ENCODE measurements at regions not wholly inside any gene's neighbourhood (a gene's known extent, or its start where the extent isn't known, plus 50 kb on each side); places are given as distances from the start of the nearest gene placed in this dataset.
A peak's percentile ranks its signal among the peaks of the same experiment; 100 is the strongest.

DNA sequence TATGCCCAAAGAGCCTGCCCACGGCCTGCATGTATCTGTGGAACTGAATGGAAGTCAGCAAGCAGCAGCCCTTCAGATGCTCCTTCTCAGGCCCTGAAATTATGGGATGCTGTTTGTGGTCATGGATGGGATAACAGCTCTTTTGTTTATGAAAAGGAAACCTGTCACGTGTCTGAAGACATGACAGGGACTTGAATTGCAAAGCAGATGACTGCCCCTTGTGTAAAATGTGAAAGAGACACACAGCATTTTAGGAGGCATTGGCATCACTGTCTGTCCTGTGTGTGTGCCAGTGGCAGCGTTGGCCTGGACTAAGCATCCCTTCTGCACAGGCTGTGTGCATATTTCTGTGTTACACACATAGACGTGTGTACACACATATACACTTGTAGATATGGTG lies 192.1 kb downstream of the VRK1 start:
- DNase-seq (ENCODE audit: low spot score in 2 of 2) (no peak), ATAC-seq (replicated peaks; ENCODE audit: extremely low read depth, poor library complexity, severe bottlenecking) (no peak)
- H3K9me3 Mint-ChIP-seq, result no peaks in the 10 kb centered on the region
- H3K4me1 Mint-ChIP-seq, result peaks cover 17% of the 10 kb centered on the region
- no peak overlapping the region for H3K4me3 Mint-ChIP-seq
- H3K36me3 Mint-ChIP-seq (ENCODE audit: insufficient read depth), result peaks cover 2% of the 10 kb centered on the region
- H3K27ac Mint-ChIP-seq (ENCODE audit: low read depth), result no peak overlapping the region
- H3K27me3 Mint-ChIP-seq, result peaks cover 22% of the 10 kb centered on the region

DNA sequence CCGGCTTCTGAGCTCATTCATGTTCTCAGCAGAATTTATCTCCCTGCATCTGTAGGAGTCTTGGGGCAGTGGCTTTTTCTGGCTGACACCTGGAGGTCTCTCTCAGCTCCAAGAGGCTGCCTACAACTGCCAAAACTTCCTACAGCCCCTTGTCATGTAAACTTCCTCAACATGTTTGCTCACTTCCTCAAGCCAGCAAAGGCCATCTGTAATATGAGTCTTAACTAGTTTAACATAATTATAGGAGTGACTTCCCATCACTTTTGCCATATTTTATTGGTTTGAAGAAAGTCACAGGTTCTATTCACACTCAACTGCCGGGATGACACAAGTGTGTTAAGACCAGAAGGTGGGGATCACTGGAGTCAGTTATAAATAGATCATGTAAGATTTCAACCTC lies 194.0 kb downstream of the VRK1 start:
- Mint-ChIP-seq H3K4me3 (no peak overlapping the region), H3K4me1 (peaks cover 12% of the 10 kb centered on the region), H3K9me3 (no peaks in the 10 kb centered on the region), H3K36me3 (ENCODE audit: insufficient read depth) (peaks cover 2% of the 10 kb centered on the region), H3K27me3 (peaks cover 41% of the 10 kb centered on the region), H3K27ac (ENCODE audit: low read depth) (no peak overlapping the region)
- DNase-seq (ENCODE audit: low spot score in 2 of 2), result no peak
- ATAC-seq (replicated peaks; ENCODE audit: extremely low read depth, poor library complexity, severe bottlenecking), result no peak

DNA sequence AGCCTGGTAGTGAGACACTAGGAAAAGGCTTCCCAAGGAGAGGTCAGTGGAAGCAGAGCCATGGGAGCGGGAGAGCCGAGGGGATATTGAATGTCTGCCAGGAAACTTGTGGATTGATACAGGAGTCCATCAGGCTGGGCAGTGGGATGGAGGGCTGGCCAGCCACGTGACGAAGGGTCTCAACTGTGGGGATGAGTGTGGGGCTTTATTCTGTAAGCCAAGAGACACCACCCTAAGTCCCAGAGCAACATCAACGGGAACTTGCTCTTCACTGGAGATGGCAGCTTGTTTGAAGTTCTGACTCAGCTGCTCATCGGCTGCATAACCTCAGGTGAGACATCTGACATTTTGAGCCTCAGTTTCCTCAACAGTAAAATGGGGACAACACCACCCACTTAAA lies 197.8 kb downstream of the VRK1 start:
- peaks cover 4% of the 10 kb centered on the region for H3K36me3 Mint-ChIP-seq (ENCODE audit: insufficient read depth)
- H3K9me3 Mint-ChIP-seq, result no peaks in the 10 kb centered on the region
- ATAC-seq (replicated peaks; ENCODE audit: extremely low read depth, poor library complexity, severe bottlenecking), result no peak
- DNase-seq (ENCODE audit: low spot score in 2 of 2), result no peak
- no peak overlapping the region for H3K27ac Mint-ChIP-seq (ENCODE audit: low read depth)
- no peaks in the 10 kb centered on the region for H3K4me1 Mint-ChIP-seq
- no peak overlapping the region for H3K4me3 Mint-ChIP-seq
- peaks cover 42% of the 10 kb centered on the region for H3K27me3 Mint-ChIP-seq

DNA sequence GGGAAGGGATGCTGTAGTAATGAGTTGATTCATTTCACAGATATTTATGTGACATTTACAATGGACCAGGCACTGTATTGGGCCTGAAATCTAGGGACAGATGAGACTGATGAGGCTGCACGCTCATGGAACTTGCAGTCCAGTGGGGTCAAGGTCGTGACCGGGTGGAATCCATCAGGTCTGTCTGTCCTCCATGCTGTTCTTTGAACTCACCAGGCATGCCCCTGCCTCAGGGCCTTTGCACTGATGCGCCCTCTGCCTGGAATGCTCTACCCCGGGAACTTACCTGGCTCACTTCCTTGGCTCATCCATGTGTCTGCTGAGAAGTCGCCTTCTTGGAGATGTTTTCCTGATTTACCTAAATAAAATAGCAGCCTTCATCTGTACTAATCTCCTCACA lies 200.1 kb downstream of the VRK1 start:
- Mint-ChIP-seq H3K36me3 (ENCODE audit: insufficient read depth) (peaks cover 4% of the 10 kb centered on the region), H3K9me3 (no peaks in the 10 kb centered on the region), H3K4me1 (no peaks in the 10 kb centered on the region), H3K27ac (ENCODE audit: low read depth) (no peak overlapping the region), H3K4me3 (no peak overlapping the region), H3K27me3 (peaks cover 40% of the 10 kb centered on the region)
- DNase-seq (ENCODE audit: low spot score in 2 of 2) (no peak), ATAC-seq (replicated peaks; ENCODE audit: extremely low read depth, poor library complexity, severe bottlenecking) (no peak)

DNA sequence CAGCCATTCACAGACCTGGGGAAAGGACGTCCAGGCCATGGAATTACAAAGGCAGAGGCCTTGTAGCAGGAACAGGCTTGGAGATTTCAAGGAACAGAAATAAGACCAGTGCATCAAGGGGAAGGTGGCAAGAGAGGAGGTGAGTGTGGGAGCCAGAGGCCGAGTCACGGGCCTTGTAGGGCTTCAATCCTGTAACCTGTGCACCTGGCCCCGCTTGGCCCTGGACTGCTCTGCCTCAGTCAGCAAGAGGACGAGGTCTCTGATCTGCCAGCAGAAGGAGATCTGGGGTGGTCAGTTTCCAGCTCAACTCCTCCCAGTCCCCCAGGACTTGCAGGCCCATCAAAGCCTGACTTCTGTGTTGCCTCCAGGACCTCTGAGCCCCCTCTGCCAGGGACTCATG lies 200.8 kb downstream of the VRK1 start:
- DNase-seq (ENCODE audit: low spot score in 2 of 2) (no peak), ATAC-seq (replicated peaks; ENCODE audit: extremely low read depth, poor library complexity, severe bottlenecking) (no peak)
- Mint-ChIP-seq H3K27me3 (peaks cover 33% of the 10 kb centered on the region), H3K4me1 (no peaks in the 10 kb centered on the region), H3K4me3 (no peak overlapping the region), H3K27ac (ENCODE audit: low read depth) (no peak overlapping the region), H3K36me3 (ENCODE audit: insufficient read depth) (peaks cover 4% of the 10 kb centered on the region), H3K9me3 (no peaks in the 10 kb centered on the region)

DNA sequence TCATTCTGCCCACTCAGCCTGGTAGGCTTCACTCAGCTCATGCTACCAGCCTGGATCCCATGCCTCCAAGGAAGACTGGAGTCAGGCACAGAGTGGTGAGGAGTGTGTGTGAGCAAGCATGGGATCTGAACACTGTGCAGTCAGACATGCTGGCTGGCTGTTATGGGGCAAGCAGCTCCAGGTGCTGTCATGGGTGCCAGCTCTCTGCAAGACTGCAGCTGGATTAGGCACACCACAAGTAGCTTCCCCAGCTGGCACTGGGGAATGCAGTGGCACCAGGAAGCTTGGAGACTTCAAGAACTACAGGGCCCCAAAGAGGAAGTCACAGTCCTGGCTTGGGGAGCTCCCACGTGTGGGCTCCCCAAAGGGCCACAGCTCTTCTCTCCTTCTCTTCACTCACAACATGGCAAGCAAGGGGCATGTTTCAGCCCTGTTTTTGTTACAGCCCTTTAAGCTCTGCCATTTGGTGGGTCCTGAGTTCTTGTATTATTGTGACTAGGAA lies 202.5 kb downstream of the VRK1 start:
- peaks cover 16% of the 10 kb centered on the region for H3K27me3 Mint-ChIP-seq
- no peaks in the 10 kb centered on the region for H3K4me1 Mint-ChIP-seq
- H3K4me3 Mint-ChIP-seq, result no peak overlapping the region
- H3K9me3 Mint-ChIP-seq, result no peaks in the 10 kb centered on the region
- DNase-seq (ENCODE audit: low spot score in 2 of 2), result no peak
- H3K36me3 Mint-ChIP-seq (ENCODE audit: insufficient read depth), result peaks cover 4% of the 10 kb centered on the region
- H3K27ac Mint-ChIP-seq (ENCODE audit: low read depth), result no peak overlapping the region
- ATAC-seq (replicated peaks; ENCODE audit: extremely low read depth, poor library complexity, severe bottlenecking), result no peak

DNA sequence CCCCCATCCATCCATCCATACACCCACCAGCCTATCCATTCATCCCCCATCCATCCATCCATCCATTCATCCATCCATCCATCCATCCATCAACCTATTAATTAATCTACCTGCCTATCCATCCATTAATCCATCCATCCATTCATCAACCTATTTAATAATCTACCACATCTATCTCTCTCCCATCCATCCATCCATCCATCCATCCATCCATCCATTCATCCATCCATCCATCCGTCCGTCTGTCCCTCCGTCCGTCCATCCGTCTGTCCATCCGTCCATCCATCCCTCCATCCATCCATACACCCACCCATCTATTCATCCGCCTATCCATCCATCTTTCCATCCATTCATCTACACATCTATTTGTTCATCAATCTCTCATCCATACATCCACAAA lies 205.3 kb downstream of the VRK1 start:
- Mint-ChIP-seq H3K36me3 (ENCODE audit: insufficient read depth) (peaks cover 4% of the 10 kb centered on the region), H3K4me3 (no peak overlapping the region), H3K27me3 (peaks cover 2% of the 10 kb centered on the region), H3K9me3 (no peaks in the 10 kb centered on the region), H3K27ac (ENCODE audit: low read depth) (no peak overlapping the region), H3K4me1 (no peaks in the 10 kb centered on the region)
- no peak for ATAC-seq (replicated peaks; ENCODE audit: extremely low read depth, poor library complexity, severe bottlenecking)
- no peak for DNase-seq (ENCODE audit: low spot score in 2 of 2)

DNA sequence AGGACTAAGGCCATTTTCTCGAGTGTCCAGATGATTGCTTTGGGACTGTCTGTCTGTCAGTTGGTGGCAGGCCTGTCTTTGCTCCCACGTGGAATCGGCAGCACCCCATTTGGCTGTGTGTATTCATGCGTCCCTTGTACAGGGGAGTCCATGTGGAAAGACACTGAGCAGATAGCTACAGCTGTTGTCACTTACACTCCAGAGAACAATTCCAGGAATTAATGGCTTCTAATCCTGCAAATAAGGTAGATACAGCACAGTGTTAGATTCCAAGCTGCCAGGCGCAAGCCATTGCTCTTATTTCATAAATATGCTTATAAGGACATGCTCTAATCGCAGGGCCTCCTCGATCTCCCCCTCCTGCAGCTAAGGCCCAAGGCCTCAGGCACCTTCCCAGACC lies 208.8 kb downstream of the VRK1 start:
- Mint-ChIP-seq H3K9me3 (no peaks in the 10 kb centered on the region), H3K27ac (ENCODE audit: low read depth) (no peak overlapping the region), H3K4me1 (no peaks in the 10 kb centered on the region), H3K36me3 (ENCODE audit: insufficient read depth) (peaks cover 4% of the 10 kb centered on the region), H3K27me3 (peaks cover 37% of the 10 kb centered on the region), H3K4me3 (no peak overlapping the region)
- no peak for DNase-seq (ENCODE audit: low spot score in 2 of 2)
- no peak for ATAC-seq (replicated peaks; ENCODE audit: extremely low read depth, poor library complexity, severe bottlenecking)

DNA sequence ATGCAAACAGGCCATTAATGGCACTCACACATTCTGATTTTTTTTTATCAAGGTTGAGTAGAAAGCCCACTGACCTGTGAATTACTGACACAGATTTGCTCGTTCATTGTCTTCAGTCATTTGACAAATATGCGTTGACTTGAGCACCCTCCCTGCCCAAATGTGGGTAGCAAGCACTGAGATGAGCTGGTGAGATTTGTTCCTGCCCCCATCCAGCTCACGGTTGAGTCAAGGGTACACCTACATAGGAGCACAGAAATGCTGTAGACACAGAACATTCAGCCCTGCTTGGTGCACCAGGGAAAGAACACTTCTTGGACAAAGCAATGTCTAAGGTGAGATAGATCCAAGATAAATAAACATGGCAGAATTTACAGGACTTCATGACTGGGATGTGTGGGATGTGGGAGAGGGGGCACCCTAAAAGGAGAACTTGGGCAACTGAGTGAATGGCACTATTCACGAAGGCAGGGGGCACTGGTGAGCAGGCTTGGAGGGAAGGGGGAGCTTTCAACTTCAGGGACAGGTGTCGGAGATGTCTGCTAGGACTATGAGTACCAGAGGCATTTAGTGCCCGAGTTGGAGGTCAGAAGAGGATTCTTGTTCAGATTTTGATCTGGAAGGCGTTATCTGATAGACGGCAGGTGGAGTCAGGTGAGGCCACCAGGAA lies 213.4 kb downstream of the VRK1 start:
- H3K36me3 Mint-ChIP-seq (ENCODE audit: insufficient read depth), result peaks cover 2% of the 10 kb centered on the region
- no peak for DNase-seq (ENCODE audit: low spot score in 2 of 2)
- H3K4me1 Mint-ChIP-seq, result no peaks in the 10 kb centered on the region
- no peak overlapping the region for H3K27ac Mint-ChIP-seq (ENCODE audit: low read depth)
- no peak overlapping the region for H3K4me3 Mint-ChIP-seq
- peaks cover 39% of the 10 kb centered on the region for H3K27me3 Mint-ChIP-seq
- no peak for ATAC-seq (replicated peaks; ENCODE audit: extremely low read depth, poor library complexity, severe bottlenecking)
- no peaks in the 10 kb centered on the region for H3K9me3 Mint-ChIP-seq

DNA sequence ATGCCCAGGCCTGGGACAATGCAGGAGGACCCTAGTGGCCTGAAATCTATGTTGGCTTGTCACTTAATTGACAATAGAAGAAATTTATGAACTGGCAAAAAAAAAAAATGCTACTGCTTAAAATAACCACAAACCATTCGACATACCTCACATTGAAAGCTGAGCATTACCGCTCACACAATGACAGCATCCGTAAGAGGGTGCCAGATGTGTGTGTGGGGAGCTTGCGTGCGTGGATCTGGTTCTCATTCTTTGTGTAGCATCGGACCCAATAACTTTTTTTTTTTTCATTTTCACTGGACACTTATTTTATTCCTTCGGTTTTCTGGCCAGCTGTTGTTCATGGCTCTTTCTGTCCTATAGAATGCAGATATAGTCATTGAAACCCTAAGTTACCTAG lies 216.7 kb downstream of the VRK1 start:
- Mint-ChIP-seq H3K27ac (ENCODE audit: low read depth) (no peak overlapping the region), H3K36me3 (ENCODE audit: insufficient read depth) (peaks cover 2% of the 10 kb centered on the region), H3K4me1 (no peaks in the 10 kb centered on the region), H3K9me3 (no peaks in the 10 kb centered on the region), H3K27me3 (peaks cover 23% of the 10 kb centered on the region), H3K4me3 (no peak overlapping the region)
- ATAC-seq (replicated peaks; ENCODE audit: extremely low read depth, poor library complexity, severe bottlenecking) (no peak), DNase-seq (ENCODE audit: low spot score in 2 of 2) (no peak)

DNA sequence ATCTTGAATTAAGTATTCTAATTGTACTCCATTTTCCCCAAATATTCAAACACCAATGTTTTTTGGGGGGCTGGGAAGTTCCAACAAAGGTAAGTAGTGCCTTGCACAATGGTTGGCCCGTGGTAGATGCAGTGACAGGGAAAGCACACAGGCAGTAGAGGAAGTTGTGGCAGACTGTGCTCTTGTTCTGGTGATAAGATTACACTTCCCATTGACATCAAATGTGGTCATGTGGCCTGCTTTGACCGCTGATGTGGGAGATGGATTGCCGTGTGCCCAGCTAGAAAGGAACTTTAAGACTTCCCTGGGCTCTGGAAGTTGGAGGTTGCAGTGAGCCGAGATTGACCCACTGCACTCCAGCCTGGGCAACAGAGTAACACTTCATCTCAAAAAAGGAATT lies 223.8 kb downstream of the VRK1 start:
- DNase-seq (ENCODE audit: low spot score in 2 of 2) (no peak), ATAC-seq (replicated peaks; ENCODE audit: extremely low read depth, poor library complexity, severe bottlenecking) (peak; percentile 19)
- Mint-ChIP-seq H3K27ac (ENCODE audit: low read depth) (no peak overlapping the region), H3K36me3 (ENCODE audit: insufficient read depth) (no peaks in the 10 kb centered on the region), H3K4me1 (peaks cover 9% of the 10 kb centered on the region), H3K27me3 (peaks cover 13% of the 10 kb centered on the region), H3K9me3 (no peaks in the 10 kb centered on the region), H3K4me3 (no peak overlapping the region)

DNA sequence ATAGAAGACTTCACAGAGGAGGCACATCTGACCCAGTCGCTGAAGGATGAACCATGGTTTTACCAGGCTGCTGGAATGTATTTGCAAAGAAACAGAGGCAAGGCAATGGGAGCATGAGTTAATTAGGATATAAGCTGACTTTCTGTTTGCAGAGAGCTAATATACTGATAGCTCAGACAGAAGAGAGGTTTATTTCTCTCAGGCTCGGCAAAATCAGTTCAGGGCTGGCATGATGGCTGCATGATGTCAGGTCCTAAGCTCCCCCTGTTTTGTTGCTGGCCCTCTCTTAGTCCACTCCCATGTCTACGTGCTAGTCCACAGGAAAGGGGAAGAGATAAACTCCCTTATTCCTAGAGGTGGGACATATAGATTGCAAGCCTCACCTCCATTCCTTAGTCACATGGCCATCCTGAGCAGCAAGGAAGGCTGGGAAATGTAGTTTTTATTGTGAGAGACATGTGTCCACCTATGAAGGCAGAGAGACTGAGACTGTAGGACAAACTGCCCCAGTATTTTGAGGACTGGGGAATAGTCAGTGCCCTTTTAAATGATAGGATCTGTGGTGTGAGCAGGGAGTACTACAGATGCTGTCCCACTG lies 224.5 kb downstream of the VRK1 start:
- Mint-ChIP-seq H3K36me3 (ENCODE audit: insufficient read depth) (no peaks in the 10 kb centered on the region), H3K27ac (ENCODE audit: low read depth) (no peak overlapping the region), H3K27me3 (peaks cover 15% of the 10 kb centered on the region), H3K4me3 (no peak overlapping the region), H3K4me1 (peaks cover 9% of the 10 kb centered on the region), H3K9me3 (no peaks in the 10 kb centered on the region)
- no peak for DNase-seq (ENCODE audit: low spot score in 2 of 2)
- no peak for ATAC-seq (replicated peaks; ENCODE audit: extremely low read depth, poor library complexity, severe bottlenecking)

DNA sequence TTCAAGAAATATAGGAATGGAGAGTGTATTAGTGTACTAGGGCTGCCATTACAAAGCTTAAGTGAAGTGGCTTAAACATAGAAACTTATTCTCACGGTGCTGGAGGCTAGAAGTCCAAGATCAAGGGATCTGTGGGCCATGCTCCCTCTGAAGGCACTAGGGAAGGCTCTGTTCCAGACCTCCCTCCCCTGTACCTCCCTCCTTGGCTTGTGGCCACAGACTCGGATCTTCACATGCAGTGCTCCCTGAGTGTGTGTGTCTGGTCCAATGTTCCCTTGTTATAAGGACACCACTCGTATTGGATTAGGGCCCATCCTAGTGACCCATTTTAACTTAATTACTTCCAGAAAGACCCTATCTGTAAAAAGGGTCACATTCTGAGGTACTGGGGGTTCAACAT lies 225.6 kb downstream of the VRK1 start:
- no peaks in the 10 kb centered on the region for H3K36me3 Mint-ChIP-seq (ENCODE audit: insufficient read depth)
- DNase-seq (ENCODE audit: low spot score in 2 of 2), result no peak

More for the DNA sequence above, 225.6 kb downstream of the VRK1 start:
- no peak for ATAC-seq (replicated peaks; ENCODE audit: extremely low read depth, poor library complexity, severe bottlenecking)
- peaks cover 15% of the 10 kb centered on the region for H3K27me3 Mint-ChIP-seq
- H3K4me3 Mint-ChIP-seq, result no peak overlapping the region
- peaks cover 9% of the 10 kb centered on the region for H3K4me1 Mint-ChIP-seq
- H3K9me3 Mint-ChIP-seq, result no peaks in the 10 kb centered on the region
- H3K27ac Mint-ChIP-seq (ENCODE audit: low read depth), result no peak overlapping the region

Measured in central memory CD8-positive, alpha-beta T cell (primary cell).